IPS-NIHi11 (cell line): ENCODE measurements at regions not wholly inside any gene's neighbourhood (a gene's known extent, or its start where the extent isn't known, plus 50 kb on each side); places are given as distances from the start of the nearest gene placed in this dataset.

Source experiments
- DNase-seq: peaks from one replicate; pipeline ENCODE4 v3.0.0; 2012; ENCODE audit warnings: mixed read lengths, low spot score

DNA sequence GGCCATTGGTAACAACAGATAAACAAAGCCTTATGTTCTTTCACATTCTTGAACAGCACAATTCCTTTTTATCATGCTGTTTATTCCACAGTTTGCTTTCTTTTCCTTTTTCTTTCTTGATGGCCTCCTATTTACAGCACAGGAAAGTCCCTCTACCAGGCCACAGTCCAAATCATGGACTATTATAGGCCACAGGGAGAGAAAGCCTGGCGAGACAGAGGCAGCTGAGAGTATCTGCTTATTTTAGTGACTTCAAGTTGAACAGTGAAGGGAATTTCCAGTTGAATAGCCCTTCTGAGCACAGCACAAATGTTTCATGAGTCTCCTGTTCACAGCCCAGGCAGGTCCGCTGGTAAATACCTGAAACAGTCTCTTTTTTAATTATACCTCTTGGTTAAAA, 263.7 kb upstream of the ARID1B start:
- no peak for DNase-seq

DNA sequence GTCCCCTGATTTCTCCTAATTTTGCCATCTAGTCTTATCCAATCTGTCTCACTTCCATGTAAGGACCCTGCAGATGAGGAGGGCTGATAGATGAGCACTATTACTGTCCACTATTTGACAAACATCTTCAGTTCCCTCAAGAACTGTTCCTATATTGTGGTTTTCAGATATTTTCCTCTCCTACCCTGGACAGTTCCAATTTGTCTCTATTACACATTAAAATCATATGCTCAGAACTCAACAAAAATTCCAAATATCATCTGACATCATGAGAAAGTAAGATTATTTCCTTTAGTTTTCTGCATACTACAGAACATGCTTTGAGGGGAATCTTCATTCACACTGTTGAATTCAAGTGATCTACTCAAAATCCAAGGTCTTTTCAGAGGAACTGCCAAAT, 265.6 kb upstream of the ARID1B start:
- DNase-seq = no peak

DNA sequence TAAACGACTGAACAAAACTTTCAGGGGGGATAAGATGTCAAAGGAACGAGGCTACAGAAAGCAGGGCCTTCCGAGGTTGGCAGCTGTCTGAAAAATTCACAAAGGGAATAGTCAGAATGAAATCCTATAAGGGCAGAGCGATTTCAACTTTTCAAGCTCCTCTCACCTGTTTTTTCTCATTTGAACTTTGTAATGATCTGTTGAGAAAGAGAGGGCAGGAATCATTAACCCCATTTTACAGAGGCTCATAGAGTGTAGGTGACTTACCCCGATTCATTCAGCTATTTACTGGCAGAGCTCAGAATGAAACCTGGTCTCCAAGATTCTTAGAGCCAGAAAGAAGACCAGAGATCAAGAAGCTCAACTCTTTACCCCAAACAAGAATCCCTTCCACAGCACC, 266.1 kb upstream of the ARID1B start:
- DNase-seq = no peak

DNA sequence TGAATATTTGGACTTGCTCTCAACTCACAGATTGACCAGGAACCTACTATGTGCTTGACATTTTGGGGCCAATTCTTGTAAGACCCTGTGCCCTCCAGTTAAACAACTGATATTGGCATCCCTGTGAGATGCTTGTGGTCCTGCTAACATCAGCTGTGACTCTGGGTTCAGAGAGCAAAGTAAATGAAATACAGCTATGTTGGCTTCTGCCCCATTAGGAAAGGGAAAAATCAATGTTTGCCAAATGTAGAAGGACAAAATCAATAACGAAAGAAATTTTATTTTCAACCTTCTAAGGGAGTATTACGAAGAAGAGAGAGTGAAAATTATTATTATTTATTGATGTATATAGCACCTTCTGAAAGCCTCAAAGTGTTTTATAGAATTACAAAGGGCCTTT, 266.9 kb upstream of the ARID1B start:
- DNase-seq = no peak

DNA sequence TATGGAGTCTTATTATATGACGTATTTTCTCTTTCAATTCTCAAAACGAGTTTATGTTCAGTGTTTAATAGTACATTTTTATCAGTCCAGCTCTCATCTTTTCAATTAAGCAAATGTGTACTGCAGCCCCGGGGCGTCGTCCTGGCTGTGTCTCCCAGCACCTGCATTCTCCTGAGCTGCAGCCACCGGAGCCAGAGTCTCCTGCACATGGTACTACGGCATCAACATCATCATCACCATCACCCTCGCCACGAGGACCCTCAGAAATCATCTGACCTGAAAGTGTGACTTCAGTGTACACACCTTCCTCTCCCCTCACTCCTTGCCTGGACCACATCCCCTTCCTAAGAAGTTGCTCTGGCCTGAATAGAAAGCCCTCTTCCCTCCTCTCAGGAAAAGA, 267.7 kb upstream of the ARID1B start:
- DNase-seq = no peak

DNA sequence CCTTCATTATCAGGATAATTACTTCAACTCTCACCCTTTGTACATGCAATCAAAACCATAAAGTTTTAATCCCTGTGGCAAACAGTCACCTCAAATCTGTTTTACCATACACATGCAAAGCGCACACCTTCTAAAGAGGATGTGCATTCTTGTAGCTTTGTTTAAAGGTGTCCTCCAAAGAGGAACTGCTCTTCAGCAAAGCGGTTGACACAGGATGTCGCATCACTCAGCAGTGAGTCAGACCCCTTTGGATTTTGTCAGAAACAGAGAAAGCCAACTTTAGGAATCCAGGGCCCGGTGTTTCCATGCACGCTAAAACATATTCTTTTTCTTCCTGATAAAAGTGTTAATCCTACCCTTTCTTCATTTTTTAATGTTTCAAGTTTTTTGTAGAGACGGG, 268.3 kb upstream of the ARID1B start:
- DNase-seq = no peak

DNA sequence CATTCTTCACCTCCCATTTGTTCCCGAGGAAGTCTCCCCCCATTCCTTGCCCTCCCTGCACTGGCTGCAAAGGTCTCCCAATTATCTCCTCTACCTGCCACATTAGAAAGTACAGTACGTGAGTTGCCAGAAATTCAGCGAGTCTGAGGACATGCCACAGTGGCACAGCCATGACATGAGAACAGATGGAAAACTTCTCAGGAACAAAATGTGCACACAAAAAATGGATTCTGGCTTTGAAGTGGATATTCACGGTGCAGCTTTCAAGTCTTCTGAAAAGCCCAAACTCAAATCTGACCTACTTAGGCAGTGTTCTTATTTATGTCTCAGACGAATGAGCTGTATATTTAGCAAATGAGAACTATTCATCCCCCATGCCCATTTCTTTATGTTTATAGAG, 269.1 kb upstream of the ARID1B start:
- no peak for DNase-seq

DNA sequence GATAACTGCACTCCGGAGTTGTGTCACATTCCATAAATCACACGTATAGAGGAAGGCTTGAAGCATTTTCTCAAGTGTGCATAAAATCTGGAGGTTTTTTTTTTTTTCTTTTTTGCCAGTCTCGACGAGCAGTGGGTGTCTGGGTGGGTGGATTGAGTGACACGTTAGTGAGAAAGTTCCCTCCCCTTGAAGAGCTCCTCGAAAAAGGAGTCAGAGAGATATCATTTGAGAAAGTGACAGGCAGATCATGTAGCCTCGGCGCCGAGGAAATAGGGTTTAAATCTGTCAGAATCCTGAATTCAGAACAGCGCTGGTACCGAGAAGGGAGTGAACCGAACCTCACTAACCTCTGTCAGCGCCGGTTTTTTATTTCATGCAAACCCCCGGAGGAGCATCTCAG, 269.5 kb upstream of the ARID1B start:
- no peak for DNase-seq

DNA sequence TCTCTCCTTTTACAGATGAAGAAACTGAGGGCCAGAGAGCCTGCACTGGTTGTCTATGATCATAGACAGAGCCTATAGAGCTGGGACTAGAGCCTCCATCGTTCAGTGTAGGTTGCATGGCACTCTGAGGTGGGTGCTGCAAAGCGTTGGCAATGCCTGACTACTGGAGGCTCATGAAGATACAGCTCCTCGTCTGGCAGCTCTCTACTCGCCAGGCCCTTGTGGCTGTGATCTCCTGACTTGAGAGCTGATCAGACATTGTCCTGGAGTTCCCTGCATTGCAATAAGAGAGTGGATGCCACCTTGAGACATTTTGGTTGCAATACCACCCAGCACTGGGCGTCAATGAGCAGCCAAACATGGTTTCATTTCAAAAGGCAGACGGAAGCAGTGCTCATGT, 270.1 kb upstream of the ARID1B start:
- no peak for DNase-seq

DNA sequence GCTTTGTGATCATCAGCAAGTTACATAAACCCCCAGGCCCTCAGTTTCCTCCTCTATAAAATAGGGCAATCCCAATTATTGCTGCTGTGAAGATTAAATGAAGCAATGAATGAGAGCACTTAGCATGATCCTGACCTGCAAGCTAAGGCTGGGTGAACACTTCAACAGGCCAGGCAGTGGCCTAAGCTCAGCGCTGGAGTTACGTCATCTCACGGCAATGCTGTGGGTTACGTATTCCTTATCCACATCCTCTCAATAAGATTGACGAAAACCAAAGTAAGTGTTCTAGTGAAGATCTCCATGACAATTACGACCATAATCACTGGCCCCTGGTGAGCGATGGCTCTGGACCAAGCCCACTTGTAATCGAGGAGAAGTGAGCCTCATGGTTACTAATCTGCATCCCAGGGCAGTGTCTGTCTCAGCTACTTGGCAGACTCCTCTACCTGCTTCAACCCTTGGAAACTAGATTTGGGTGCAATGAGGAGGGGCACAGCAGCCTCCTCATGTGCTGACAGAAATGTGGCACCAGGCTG, 274.1 kb upstream of the ARID1B start:
- no peak for DNase-seq

DNA sequence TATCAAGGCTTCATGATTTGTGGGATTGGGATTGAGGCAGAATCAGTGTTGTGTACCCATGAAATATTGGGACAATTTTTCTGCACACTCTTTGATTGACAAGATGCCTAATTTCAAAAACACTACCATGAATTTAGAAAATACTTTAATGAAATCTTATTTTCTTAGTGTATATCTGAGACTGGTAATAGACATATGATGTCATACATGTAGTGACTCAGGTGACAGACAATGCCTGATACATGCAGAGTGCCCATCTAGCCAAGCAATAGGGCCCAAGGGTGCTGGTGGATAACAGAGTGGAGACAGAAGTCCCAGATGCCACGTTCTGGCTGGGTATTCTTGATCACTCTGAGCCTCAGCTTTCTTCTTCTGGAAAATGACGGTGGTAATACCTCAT, 279.6 kb upstream of the ARID1B start:
- no peak for DNase-seq

DNA sequence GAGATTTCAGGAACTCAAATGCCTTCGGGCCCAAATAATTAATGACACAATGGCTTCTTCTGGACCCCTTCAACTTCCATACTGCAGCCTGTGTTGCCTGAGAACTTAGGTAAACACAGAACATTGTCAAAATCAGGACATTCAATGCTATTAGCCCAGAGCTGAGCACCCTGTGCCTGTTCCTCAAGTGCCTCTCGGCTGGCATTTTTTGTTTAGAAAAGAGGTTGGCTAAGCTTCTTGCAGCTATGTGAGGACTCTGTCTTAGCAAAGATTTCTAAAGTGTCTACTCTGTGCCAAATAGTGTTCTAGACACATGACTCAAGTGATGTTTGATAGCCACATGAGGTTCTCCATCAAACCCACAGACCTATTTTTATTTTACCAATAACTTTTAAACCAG, 289.3 kb upstream of the ARID1B start:
- no peak for DNase-seq

DNA sequence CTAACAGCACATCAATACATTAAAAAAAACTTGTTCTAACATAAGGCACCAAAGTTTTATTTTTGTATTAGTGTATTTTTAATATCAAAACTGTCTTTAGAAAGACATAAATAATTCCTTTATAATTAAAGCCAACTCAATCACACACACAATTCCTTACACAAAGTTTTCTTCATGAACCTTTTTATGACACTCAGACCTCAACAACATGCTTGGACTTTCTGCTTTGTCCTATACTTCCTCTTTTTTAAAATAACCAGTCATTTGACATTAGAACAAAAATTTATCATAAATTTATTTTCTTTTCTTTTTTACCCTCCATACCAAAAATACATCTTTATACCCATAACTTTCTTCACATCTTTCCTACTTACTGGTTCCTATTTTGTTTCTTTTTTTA, 292.0 kb upstream of the ARID1B start:
- DNase-seq = no peak

DNA sequence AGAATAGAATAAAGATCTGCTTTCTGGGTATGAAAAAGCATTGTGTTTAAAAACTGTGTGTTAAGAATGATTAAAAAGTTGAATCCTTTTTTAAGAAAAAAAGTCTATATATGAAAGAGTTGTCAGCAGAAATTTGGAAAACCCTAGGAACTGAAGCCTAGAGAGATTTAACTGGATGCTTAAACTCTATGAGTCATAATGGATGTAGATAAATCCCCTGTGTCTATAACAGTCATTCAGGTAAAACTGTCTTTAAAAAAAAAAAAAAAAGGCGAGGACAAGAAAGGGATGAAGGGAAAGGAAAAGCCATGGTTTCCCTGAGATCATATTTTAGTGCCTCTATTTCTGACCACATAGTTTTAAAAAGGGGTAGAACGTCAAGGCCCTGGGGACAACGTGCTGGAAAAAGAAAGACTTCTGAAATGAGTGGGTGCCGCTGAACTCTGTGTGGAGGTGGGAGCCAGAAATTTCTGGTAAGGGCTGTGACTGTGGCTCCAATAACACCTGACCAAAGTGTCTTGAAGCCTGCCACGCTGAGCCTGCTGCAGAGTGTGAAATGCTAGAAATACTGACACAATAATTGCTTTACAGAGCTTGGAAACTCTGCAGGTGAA, 302.6 kb upstream of the ARID1B start:
- no peak for DNase-seq

DNA sequence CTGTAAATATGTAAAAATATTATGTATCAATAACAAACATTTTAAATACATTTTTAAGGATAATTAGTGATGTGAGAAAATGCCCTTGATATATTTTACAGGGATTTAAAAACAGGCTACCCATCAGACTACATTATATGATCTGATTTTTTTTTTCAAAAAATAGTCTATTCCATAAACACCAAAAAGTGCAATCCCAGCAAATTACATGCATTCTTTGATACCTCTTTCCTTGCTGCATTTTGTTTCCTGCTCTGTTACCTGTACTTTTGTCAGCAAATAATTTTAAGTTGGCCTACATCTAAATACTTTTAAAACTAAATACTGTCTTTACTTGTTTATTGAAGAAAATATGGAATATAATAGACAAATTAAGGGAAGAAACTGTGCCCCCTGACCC, 306.2 kb upstream of the ARID1B start:
- no peak for DNase-seq

DNA sequence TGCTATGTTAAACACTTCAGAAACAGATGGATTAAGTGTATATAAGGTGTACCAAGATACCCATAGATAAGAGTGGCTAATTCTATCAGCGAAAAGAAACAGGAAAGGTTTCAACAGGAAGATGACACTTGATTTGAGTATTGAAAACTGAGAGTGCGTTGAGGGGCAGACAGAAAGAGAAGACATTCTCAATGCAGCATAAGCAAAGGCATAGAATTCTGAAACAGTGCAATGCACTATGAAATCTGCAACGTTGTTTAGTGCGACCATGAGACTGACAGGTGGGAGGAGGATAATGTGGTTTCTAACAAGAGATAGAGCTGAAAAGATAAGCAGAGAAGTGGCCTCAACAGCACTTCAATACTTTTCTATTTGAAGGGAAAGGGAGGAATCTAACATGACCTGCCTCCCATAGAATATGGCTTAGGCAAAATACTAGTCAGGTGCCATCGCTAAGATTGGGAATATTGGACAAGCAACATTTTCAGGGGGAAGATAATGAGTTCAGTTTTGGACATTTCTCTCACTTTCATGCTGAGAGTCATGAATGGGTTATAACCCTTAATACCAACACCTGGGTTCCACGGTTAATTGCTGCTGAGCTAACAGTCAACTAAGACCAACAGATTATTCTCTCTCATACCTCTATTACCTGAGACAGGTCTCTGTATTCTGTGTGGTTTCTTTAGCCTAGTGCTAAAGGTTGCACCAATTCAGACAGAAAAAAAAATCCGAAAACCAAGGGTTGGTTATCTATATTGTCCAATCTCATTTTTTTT, 312.9 kb upstream of the ARID1B start:
- DNase-seq = no peak

DNA sequence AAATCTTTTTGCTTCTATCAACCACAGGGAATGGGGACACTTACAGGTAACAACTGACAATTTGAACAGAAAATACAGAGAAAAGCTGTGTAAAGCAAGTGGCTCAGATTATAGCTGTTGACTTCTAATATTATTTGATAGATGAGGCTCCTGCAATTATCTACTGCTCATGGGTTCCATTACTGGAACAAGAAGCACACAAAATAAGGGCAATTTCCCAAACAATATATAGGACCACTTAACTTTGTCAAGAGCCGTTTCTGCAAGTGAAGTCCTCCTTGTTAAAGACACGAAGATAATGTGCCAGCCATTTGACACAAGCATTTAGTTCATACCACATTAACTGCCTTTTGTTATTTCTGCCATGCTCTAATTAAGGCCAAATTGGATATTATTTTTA, 315.5 kb upstream of the ARID1B start:
- DNase-seq = no peak

DNA sequence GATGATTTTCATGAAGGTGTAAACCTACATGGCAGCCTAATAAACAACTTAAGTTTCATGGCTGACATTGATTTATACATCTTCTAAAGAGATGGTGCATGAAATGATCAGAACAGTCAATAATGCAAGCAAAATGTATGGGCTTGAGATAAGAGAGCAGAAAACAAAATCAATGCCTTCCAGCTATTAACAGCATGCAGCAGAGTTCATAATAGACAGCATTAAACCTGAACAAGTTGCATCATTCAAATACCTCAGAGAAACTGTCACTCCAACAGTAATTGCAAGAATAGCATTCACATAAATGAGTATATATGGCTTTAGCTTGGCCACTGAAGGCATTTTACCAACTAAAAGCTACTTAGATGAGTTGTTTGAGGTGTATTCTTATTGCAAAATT, 319.6 kb upstream of the ARID1B start:
- DNase-seq = no peak

DNA sequence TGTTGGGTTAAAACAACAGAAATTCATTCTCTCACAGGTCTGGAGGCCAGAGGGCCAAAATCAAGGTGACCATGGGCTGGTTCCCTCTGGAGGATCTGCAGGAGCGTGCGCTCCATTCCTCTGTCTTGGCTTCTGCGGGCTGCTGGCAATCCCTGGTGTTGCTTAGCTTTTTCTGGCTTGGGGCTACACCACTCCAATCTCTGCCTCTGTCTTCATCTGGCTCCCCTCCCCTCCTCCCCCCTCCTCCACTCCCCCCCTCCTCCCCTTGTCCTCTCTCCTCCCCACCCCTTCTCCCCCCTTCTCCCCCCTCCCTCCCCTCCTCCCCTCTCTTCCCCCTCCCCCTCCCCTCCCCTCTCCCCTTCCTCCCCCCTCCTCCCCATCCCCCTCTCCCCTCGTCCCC, 321.3 kb upstream of the ARID1B start:
- no peak for DNase-seq

DNA sequence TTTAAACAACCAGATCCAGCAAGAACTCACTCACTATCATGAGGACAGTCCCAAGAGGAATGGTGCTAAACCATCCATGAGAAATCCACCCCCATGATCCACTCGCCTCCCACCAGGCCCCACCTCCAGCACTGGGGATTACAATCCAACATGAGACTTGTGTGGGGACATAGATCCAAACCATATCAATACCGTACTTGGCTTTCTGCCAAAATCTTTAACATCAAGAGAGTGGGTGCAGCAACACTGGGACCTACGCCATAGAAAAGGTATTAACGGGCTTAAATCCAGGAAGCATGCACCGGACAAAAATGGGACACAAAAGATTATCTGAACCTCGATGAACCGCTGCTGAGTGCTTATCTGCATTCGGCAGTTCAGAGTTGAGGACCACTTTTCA, 322.3 kb upstream of the ARID1B start:
- DNase-seq = no peak

DNA sequence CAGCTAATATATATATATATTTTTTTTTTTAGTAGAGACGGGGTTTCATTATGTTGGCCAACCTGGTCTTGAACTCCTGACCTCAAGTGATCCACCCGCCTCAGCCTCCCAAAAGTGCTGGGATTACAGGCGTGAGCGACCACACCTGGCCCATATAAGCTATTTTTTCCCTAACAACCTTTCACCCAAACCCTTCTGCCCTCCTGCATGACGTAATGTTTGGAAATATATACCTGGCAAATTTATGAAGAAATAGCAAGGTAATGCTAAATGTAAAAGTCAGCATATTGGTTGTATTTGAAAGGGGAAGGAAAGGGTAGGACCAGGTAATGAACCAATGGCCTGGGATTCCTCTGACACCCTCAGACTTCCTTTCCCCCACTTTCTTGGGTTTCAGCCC, 325.5 kb upstream of the ARID1B start:
- DNase-seq = no peak

DNA sequence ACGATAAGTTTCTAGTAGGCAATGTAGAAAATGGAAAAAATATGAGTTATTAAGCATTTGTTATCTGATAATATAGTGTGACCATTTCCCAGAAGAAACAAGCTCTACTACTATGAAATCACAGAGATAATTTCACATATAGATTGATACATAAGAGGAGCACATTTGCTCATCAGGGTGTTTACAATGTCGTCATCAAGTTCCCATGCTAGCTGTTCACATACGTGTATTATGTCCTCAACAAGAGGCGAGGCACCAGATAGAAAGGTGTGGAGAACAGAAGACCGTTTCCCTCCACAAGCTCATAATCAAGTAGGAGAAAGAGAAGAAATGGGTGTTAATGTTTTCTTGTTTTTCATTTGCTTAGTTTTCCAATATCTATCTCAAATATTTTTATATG, 326.1 kb upstream of the ARID1B start:
- DNase-seq = no peak

DNA sequence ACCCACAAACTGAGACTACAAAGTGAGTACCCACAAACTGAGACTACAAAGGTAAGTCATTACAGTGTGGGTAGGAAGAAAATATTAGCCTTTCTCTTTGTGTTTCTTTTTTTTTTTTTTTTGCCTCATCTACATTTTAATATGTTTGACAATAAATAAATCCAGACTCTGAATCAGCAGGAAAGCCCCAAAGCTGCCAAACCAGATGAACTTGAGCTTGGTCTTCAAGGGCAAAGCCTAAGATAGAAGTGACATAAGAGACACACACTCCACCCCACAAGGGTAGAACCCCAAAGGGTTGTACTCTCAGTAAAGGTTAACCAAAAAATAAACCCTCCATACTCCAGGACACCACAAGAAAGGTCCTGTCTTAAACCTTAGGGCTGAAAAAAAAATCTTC, 326.8 kb upstream of the ARID1B start:
- DNase-seq = no peak

DNA sequence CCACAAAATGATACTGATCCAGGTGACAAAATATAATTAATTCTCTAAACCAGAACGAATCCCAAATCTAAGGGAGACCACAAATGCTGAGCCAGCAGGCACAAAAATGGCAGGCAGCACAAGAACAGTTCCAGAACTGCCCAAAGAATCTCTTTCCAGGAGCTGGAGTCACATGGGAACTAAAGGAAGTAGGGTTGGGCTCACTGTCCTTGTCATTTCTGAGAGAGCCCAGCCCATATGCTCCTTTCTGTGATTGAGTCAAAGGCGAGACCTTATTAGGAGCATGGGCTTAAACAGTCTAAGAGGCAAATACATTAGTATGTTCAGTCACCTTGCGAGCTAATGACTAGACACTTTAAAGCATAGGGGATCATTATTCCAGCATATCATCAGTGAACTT, 327.6 kb upstream of the ARID1B start:
- no peak for DNase-seq
